GM21717 (cell line): ENCODE measurements at regions not wholly inside any gene's neighbourhood (a gene's known extent, or its start where the extent isn't known, plus 50 kb on each side); places are given as distances from the start of the nearest gene placed in this dataset.

ENCODE experiments used
- ATAC-seq: cut with Tn5 transposase; IDR thresholded peaks from one replicate; pipeline ENCODE4 v1.9.1; 2021; ENCODE audit warnings: mild to moderate bottlenecking, moderate library complexity; ENCODE audit not compliant: unreplicated experiment

GRCh38 chr18:37955201-37955600 is 389.6 kb upstream of the CELF4 start:
- ATAC-seq, result no peak

GRCh38 chr18:37953876-37954275 is 388.3 kb upstream of the CELF4 start:
- ATAC-seq, result no peak

- ATAC-seq, result no peak
Measured at GRCh38 chr18:37948471-37948870, 382.9 kb upstream of the CELF4 start.

GRCh38 chr18:37946324-37946723 is 380.7 kb upstream of the CELF4 start:
- ATAC-seq, result no peak

- no peak for ATAC-seq
Measured at GRCh38 chr18:37944700-37945270, 379.2 kb upstream of the CELF4 start.

GRCh38 chr18:37937287-37937686 is 371.7 kb upstream of the CELF4 start:
- ATAC-seq, result no peak

- no peak for ATAC-seq
Measured at GRCh38 chr18:37935086-37935485, 369.5 kb upstream of the CELF4 start.

- ATAC-seq, result no peak
Measured at GRCh38 chr18:37930640-37931039, 365.0 kb upstream of the CELF4 start.

GRCh38 chr18:37922162-37922561 is 356.6 kb upstream of the CELF4 start:
- no peak for ATAC-seq

- ATAC-seq, result no peak
Measured at GRCh38 chr18:37920865-37921264, 355.3 kb upstream of the CELF4 start.

- no peak for ATAC-seq
Measured at GRCh38 chr18:37913051-37913450, 347.5 kb upstream of the CELF4 start.

GRCh38 chr18:37902344-37902743 is 336.7 kb upstream of the CELF4 start:
- ATAC-seq, result no peak

GRCh38 chr18:37900326-37900725 is 334.7 kb upstream of the CELF4 start:
- no peak for ATAC-seq

GRCh38 chr18:37889963-37890362 is 324.4 kb upstream of the CELF4 start:
- no peak for ATAC-seq

- no peak for ATAC-seq
Measured at GRCh38 chr18:37874721-37875120, 309.1 kb upstream of the CELF4 start.

- ATAC-seq, result no peak
Measured at GRCh38 chr18:37873416-37873815, 307.8 kb upstream of the CELF4 start.

GRCh38 chr18:37872562-37872961 is 307.0 kb upstream of the CELF4 start:
- no peak for ATAC-seq

- ATAC-seq, result no peak
Measured at GRCh38 chr18:37871561-37871960, 306.0 kb upstream of the CELF4 start.

- ATAC-seq, result no peak
Measured at GRCh38 chr18:37869051-37869450, 303.5 kb upstream of the CELF4 start.

GRCh38 chr18:37864122-37864521 is 298.5 kb upstream of the CELF4 start:
- no peak for ATAC-seq

GRCh38 chr18:37861981-37862380 is 296.4 kb upstream of the CELF4 start:
- ATAC-seq, result no peak

GRCh38 chr18:37854396-37854795 is 288.8 kb upstream of the CELF4 start:
- no peak for ATAC-seq

- ATAC-seq, result no peak
Measured at GRCh38 chr18:37853706-37854105, 288.1 kb upstream of the CELF4 start.
